NCI-H748 (cell line): ENCODE measurements at regions not wholly inside any gene's neighbourhood (a gene's known extent, or its start where the extent isn't known, plus 50 kb on each side); places are given as distances from the start of the nearest gene placed in this dataset.
A peak's percentile ranks its signal among the peaks of the same experiment; 100 is the strongest.

ENCODE experiments used
- DNase-seq: peaks from one replicate; lab custom pipeline; 2025; ENCODE audit not compliant: unreplicated experiment; lab: John Stamatoyannopoulos, UW

GRCh38 chr10:130802301-130802700 is 509.2 kb downstream of the TCERG1L start:
- DNase-seq = peak; percentile 3

- no peak for DNase-seq
Measured at GRCh38 chr10:130804281-130804680, 507.2 kb downstream of the TCERG1L start.

- no peak for DNase-seq
Measured at GRCh38 chr10:130804778-130805634, 506.5 kb downstream of the TCERG1L start.

DNA sequence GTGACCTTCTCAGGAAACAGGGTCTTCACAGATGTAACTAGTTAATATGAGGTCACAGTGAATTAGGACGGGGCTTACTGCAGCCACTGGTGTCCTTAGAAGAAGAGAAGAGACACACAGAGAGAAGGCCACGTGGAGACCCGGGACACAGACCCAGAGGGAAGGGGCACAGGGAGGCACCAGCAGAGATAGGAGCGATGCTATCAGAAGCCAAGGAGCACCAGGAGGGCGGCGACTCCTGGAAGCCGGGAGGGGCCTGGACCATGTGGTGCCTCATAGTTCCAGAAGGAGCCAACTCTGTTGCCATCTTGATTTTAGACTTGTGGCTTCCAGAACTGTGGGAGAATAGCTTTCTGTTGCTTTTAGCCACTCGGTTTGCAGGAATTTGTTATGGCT is 505.9 kb downstream of the TCERG1L start:
- DNase-seq = no peak

GRCh38 chr10:130806426-130806825 is 505.1 kb downstream of the TCERG1L start:
- DNase-seq = no peak

DNA sequence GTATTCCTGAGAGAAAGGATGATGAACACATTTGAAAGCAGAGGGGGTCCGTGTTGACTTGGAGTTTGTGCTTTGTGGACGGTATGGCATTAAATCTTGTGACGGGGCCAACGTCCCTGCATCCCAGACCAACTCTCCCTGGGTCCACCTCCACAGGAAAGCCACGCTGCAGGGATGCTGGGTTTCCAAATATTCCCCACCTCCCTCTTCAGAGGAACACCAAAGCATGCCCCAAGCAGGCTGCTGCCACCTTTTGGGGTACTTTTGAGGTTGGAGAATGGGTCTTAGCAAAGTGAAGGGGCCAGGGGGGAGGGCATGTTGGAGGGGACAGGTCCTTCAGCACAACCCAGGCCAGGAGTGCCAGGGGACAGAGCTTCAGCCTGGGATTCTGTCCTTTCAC is 504.4 kb downstream of the TCERG1L start:
- no peak for DNase-seq

GRCh38 chr10:130807721-130808120 is 503.8 kb downstream of the TCERG1L start:
- DNase-seq = peak; percentile 1

DNA sequence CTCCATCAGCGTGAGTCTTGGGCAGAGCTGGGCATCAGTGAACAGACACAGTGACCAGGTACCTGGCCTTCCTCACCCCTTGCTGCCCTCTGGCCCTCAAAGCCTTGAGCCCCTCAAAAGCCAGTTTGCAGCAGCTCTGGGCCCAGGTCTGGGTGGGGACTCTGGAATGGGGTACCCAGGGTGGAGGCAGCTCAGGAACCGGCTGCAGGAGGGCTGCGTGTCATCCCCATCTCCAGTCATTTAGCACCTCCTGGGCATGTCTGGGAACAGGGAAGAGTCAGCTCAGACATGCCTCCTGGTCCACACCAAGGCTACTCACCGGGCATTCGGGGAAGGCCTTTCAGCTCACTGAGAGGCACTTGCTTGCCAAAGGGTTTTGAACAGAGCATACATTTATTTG is 503.3 kb downstream of the TCERG1L start:
- DNase-seq = no peak

- DNase-seq = no peak
Measured at GRCh38 chr10:130808686-130809085, 502.8 kb downstream of the TCERG1L start.

DNA sequence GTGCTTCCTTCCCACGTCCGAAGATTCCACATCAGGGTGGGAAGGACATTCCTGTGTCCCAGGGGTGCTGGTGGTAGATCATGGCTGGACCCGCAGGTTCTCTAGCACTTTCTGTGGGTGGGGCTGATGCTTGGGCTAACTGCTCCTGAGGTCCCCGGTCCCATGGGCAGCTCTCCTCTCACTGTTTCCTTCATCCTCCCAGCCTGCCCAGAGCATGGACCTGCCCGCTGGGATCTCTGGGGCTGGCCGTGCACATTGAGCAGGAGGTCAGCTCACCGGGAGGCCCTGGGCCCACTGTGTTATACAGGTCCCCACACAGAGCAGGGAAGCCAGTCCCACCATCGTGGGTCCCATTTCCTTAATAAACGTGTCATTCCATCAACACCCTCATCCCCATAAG is 502.3 kb downstream of the TCERG1L start:
- DNase-seq = no peak

- no peak for DNase-seq
Measured at GRCh38 chr10:130809761-130810515, 501.6 kb downstream of the TCERG1L start.

GRCh38 chr10:130810856-130811255 is 500.7 kb downstream of the TCERG1L start:
- DNase-seq = no peak

- DNase-seq = no peak
Measured at GRCh38 chr10:130812381-130813148, 499.0 kb downstream of the TCERG1L start.

DNA sequence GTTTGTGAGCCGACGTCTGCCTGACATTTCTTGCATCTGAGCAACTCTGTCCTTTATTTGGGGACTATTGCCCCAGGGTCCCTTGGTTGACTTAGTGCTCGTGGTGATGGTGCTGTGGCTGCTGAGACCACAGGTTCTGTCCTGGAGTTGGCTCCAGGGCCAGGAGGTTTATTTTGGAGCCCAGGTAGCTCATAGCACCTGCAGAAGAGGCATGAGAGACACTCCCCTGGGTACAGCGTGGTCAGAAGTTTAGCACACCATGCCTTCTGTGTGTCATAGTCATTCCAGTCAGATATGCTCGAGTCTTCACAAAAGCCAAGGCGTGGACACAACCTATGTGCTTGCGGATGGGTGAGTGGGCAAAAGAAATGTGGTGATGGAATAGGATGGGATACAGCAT is 496.9 kb downstream of the TCERG1L start:
- DNase-seq = no peak

- DNase-seq = no peak
Measured at GRCh38 chr10:130816116-130816901, 495.2 kb downstream of the TCERG1L start.

DNA sequence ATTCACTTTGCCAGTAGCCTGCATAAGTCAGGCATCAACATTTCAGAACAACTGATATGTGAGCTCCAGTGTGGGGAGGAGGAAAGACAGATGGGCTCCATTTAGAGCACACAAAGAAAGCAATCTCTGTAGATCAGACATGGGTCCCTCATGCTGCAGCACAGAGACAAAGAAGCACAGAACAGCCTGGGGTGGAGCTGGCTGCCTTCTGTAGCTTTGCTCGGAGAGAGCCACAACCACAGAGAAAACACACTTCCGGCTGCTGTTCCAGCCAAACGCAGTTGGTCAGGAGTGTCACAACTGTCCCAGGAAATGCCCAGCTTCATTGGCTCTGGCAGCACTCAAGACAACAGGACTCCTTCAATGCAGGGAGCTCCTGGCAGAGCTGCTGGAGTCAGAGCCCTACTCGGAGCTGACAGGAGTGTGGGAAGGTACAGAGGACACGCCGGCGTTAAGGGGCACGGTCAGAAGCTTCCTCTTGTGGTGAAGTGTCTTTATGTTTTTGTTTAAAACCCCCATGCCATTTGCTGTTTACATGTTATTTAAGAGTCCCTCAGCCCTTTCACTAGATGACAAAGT is 494.4 kb downstream of the TCERG1L start:
- DNase-seq = no peak

GRCh38 chr10:130817674-130818073 is 493.8 kb downstream of the TCERG1L start:
- no peak for DNase-seq

GRCh38 chr10:130820880-130821482 is 490.5 kb downstream of the TCERG1L start:
- peak; percentile 92 for DNase-seq

- no peak for DNase-seq
Measured at GRCh38 chr10:130824230-130825014, 487.1 kb downstream of the TCERG1L start.
